ENCODE measurements at regions not wholly inside any gene's neighbourhood (a gene's known extent, or its start where the extent isn't known, plus 50 kb on each side); places are given as distances from the start of the nearest gene placed in this dataset.

- peaks cover 2% of the 10 kb centered on the region for H3K27me3 Mint-ChIP-seq
- no peak overlapping the region for H3K27ac Mint-ChIP-seq
- H3K4me3 Mint-ChIP-seq = no peak overlapping the region
- no peaks in the 10 kb centered on the region for H3K9me3 Mint-ChIP-seq
- no peak for DNase-seq
- ATAC-seq (ENCODE audit: low read depth) = no peak
- POLR2A ChIA-PET = no interaction called here
- H3K36me3 Mint-ChIP-seq = no peaks in the 10 kb centered on the region
- no peaks in the 10 kb centered on the region for H3K4me1 Mint-ChIP-seq
Observed at GRCh38 chr5:116939641-116940040, 365.0 kb upstream of the SEMA6A start.

DNA sequence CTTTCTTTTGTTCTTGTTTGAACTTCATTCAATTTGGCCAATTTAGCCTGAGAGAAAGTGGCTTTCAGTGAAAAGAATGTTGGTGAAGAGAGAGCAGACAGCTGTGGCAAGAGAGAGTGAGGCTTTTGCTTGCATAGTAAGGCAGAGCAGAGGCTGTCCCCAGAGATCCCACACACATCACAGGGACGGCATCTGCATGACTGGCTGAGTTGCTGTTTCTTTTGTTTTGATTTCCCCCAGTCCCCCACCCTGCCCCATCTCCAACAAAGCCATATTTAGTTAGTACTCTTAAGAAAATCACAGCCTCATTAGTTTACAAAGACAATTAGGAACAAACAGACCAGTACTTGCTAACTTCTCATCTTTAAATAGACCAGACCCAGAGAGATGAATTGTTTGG is 363.9 kb upstream of the SEMA6A start:
- ATAC-seq (ENCODE audit: low read depth) = no peak
- no peaks in the 10 kb centered on the region for H3K9me3 Mint-ChIP-seq
- DNase-seq = no peak

GRCh38 chr5:116935561-116936162 is 361.0 kb upstream of the SEMA6A start:
- DNase-seq = no peak
- Mint-ChIP-seq H3K36me3 (no peaks in the 10 kb centered on the region), H3K4me3 (no peak overlapping the region), H3K4me1 (no peaks in the 10 kb centered on the region), H3K27ac (no peak overlapping the region), H3K9me3 (no peaks in the 10 kb centered on the region), H3K27me3 (peaks cover under 1% of the 10 kb centered on the region)
- ATAC-seq (ENCODE audit: low read depth) = no peak
- POLR2A ChIA-PET = no interaction called here

More for the DNA sequence above, 363.9 kb upstream of the SEMA6A start:
- Mint-ChIP-seq H3K27ac (no peak overlapping the region), H3K4me1 (no peaks in the 10 kb centered on the region), H3K36me3 (no peaks in the 10 kb centered on the region), H3K4me3 (no peak overlapping the region), H3K27me3 (peaks cover 2% of the 10 kb centered on the region)
- POLR2A ChIA-PET = no interaction called here

- no peaks in the 10 kb centered on the region for H3K4me1 Mint-ChIP-seq
- no peaks in the 10 kb centered on the region for H3K36me3 Mint-ChIP-seq
- H3K27ac Mint-ChIP-seq = no peak overlapping the region
- H3K9me3 Mint-ChIP-seq = no peaks in the 10 kb centered on the region
- H3K27me3 Mint-ChIP-seq = peaks cover 4% of the 10 kb centered on the region
- no peak overlapping the region for H3K4me3 Mint-ChIP-seq
- ATAC-seq (ENCODE audit: low read depth) (no peak), DNase-seq (no peak)
- POLR2A ChIA-PET = no interaction called here
Observed at GRCh38 chr5:116930616-116931015, 356.0 kb upstream of the SEMA6A start.

DNA sequence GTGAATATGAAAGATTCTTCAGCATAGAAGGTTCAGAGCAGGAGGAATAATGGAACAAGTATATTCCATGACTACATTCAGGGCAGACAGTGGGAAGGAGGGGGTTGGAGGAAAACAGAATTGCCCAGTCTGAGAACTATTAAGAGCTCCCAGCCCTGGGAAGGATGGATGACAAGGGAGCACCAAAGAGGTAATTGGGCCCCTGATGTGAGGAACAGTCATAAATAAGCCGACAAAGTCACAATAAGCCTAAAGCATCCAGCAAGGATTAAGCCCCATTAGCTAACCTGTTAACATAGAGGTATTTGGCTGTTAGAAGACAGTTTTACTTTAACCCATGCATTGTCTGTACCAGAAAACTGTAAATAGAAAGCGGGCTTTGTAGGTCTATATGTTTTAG is 348.7 kb upstream of the SEMA6A start:
- no peaks in the 10 kb centered on the region for H3K4me1 Mint-ChIP-seq
- POLR2A ChIA-PET = no interaction called here
- DNase-seq = no peak
- ATAC-seq (ENCODE audit: low read depth) = no peak
- H3K9me3 Mint-ChIP-seq = no peaks in the 10 kb centered on the region
- peaks cover 3% of the 10 kb centered on the region for H3K27me3 Mint-ChIP-seq
- no peak overlapping the region for H3K4me3 Mint-ChIP-seq
- H3K36me3 Mint-ChIP-seq = no peaks in the 10 kb centered on the region
- H3K27ac Mint-ChIP-seq = no peak overlapping the region

GRCh38 chr5:116922532-116922931 is 347.9 kb upstream of the SEMA6A start:
- ATAC-seq (ENCODE audit: low read depth) (no peak), DNase-seq (no peak)
- H3K27ac Mint-ChIP-seq = no peak overlapping the region
- no peaks in the 10 kb centered on the region for H3K36me3 Mint-ChIP-seq
- no peak overlapping the region for H3K4me3 Mint-ChIP-seq
- H3K27me3 Mint-ChIP-seq = peaks cover 3% of the 10 kb centered on the region
- H3K4me1 Mint-ChIP-seq = no peaks in the 10 kb centered on the region
- H3K9me3 Mint-ChIP-seq = no peaks in the 10 kb centered on the region
- POLR2A ChIA-PET = no interaction called here

DNA sequence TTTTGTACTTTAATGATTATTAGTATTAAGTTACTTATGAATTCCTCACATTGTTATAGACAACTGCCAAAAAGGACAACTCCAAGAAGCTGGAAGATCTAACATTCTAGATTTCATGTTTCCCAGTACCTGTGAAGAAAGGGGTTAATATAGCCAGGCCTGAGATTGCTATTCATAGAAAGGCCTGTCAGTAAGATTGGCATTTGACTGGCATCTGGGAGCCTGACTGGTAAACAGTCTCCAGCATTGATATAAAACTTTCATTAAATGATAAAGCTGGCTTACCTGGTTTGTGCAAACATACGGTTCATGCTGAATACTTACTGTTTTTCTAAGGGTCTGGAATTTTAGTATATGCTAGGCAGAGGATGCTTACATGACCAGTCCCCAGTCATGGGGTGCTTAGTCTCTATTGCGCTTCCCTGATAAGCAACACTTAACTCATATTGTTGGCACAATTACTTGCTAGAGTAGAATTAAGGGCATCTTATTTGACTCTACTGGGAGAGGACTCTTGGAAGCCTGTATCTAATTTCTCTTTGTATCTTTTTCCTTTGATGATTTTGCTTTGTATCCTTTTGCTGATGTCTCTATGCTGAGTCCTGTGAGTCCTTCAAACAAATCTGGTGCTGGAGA is 340.4 kb upstream of the SEMA6A start:
- DNase-seq = no peak
- POLR2A ChIA-PET = no interaction called here
- no peak overlapping the region for H3K4me3 Mint-ChIP-seq
- H3K4me1 Mint-ChIP-seq = no peaks in the 10 kb centered on the region
- ATAC-seq (ENCODE audit: low read depth) = no peak
- no peak overlapping the region for H3K27ac Mint-ChIP-seq
- H3K9me3 Mint-ChIP-seq = no peaks in the 10 kb centered on the region
- H3K36me3 Mint-ChIP-seq = no peaks in the 10 kb centered on the region
- no peaks in the 10 kb centered on the region for H3K27me3 Mint-ChIP-seq

DNA sequence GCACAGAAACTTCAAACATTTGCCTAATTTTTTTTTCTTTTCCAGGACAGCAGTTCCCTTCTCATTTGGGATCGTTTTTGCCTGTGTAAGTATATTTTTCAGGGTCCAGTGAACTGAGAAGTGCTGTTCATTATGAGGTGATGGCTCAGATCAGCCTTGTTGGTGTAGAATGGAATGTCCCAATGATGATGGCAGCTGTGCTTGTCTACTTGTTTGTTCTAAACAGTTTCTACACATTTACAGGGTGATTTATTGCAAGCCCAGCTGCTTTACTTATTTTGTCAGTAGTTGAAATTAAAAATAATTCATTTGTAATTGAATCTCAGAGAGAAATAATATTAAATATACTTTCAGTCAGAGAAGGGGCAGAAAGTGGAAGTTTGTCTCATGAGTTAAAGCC is 337.6 kb upstream of the SEMA6A start:
- no peak overlapping the region for H3K27ac Mint-ChIP-seq
- no peaks in the 10 kb centered on the region for H3K4me1 Mint-ChIP-seq
- H3K27me3 Mint-ChIP-seq = no peaks in the 10 kb centered on the region
- no peak overlapping the region for H3K4me3 Mint-ChIP-seq
- no peaks in the 10 kb centered on the region for H3K9me3 Mint-ChIP-seq
- no peak for ATAC-seq (ENCODE audit: low read depth)
- no peaks in the 10 kb centered on the region for H3K36me3 Mint-ChIP-seq
- no peak for DNase-seq
- POLR2A ChIA-PET = no interaction called here

DNA sequence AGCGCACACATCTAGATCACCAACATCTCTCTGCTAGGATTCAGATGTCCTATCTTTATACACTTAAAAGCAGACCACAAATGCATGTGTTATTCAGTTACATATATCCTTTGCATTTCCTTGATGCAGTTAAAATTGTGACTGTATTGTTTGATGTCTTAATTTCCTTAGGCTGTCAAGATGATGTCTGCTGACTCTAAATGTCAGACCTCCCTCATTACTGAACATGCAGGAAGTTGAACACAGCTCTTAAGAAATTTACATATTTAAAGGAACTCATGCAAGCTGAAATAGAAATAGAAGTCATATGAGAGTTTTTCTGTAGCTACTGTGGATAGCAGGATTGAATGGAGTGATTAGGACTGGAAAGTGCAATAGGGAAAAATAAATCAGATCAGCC is 336.5 kb upstream of the SEMA6A start:
- no peak overlapping the region for H3K4me3 Mint-ChIP-seq
- H3K27ac Mint-ChIP-seq = no peak overlapping the region
- POLR2A ChIA-PET = no interaction called here
- DNase-seq (no peak), ATAC-seq (ENCODE audit: low read depth) (no peak)
- no peaks in the 10 kb centered on the region for H3K27me3 Mint-ChIP-seq
- no peaks in the 10 kb centered on the region for H3K9me3 Mint-ChIP-seq
- no peaks in the 10 kb centered on the region for H3K36me3 Mint-ChIP-seq
- no peaks in the 10 kb centered on the region for H3K4me1 Mint-ChIP-seq

GRCh38 chr5:116908537-116908936 is 333.9 kb upstream of the SEMA6A start:
- Mint-ChIP-seq H3K4me3 (no peak overlapping the region), H3K4me1 (no peaks in the 10 kb centered on the region), H3K9me3 (no peaks in the 10 kb centered on the region), H3K27ac (no peak overlapping the region), H3K36me3 (no peaks in the 10 kb centered on the region), H3K27me3 (no peaks in the 10 kb centered on the region)
- POLR2A ChIA-PET = no interaction called here
- ATAC-seq (ENCODE audit: low read depth) (no peak), DNase-seq (no peak)

DNA sequence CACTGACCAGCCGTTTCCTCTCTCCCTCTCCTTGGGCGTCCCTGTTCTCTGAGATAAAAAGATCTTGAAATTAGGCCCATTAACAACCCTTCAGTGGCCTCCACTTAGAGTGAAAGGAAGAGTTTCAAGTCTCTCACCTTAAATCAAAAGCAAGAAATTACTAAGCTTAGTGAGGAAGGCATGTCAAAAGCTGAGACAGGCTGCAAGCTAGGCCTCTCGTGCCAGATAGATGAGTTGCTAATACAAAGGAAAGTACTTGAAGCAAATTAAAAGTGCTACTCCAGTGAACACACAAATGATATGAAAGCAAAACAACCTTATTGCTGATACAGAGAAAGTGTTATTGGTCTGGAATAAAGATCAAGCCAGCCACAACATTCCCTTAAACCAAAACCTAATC is 331.3 kb upstream of the SEMA6A start:
- DNase-seq = no peak
- H3K9me3 Mint-ChIP-seq = no peaks in the 10 kb centered on the region
- H3K36me3 Mint-ChIP-seq = no peaks in the 10 kb centered on the region
- ATAC-seq (ENCODE audit: low read depth) = no peak
- H3K27ac Mint-ChIP-seq = no peak overlapping the region
- H3K4me3 Mint-ChIP-seq = no peak overlapping the region
- H3K27me3 Mint-ChIP-seq = no peaks in the 10 kb centered on the region
- no peaks in the 10 kb centered on the region for H3K4me1 Mint-ChIP-seq
- POLR2A ChIA-PET = no interaction called here

- POLR2A ChIA-PET = no interaction called here
- no peaks in the 10 kb centered on the region for H3K4me1 Mint-ChIP-seq
- H3K9me3 Mint-ChIP-seq = no peaks in the 10 kb centered on the region
- no peaks in the 10 kb centered on the region for H3K27me3 Mint-ChIP-seq
- no peaks in the 10 kb centered on the region for H3K36me3 Mint-ChIP-seq
- DNase-seq (no peak), ATAC-seq (ENCODE audit: low read depth) (no peak)
- H3K4me3 Mint-ChIP-seq = no peak overlapping the region
- H3K27ac Mint-ChIP-seq = no peak overlapping the region
Observed at GRCh38 chr5:116900793-116901192, 326.2 kb upstream of the SEMA6A start.

DNA sequence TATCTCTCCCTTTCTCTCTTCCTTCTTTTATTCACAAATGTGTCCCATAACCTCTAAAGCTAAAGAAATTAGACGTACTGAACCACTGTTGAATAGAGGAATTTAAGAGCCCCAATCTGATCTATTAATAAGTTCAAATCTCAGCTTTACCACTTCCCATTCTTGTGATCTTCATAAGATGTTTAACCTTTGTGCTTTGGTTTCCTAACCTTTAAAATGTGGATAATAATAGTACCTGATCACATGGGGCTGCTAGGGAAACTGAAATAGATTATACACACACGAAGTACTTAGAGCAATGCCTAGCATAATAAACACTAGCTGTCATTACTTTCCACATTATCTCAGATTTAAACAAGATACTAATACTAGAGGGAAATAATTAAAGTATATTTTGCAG is 324.3 kb upstream of the SEMA6A start:
- DNase-seq (no peak), ATAC-seq (ENCODE audit: low read depth) (no peak)
- Mint-ChIP-seq H3K27me3 (no peaks in the 10 kb centered on the region), H3K9me3 (no peaks in the 10 kb centered on the region), H3K4me3 (no peak overlapping the region), H3K36me3 (no peaks in the 10 kb centered on the region), H3K4me1 (no peaks in the 10 kb centered on the region), H3K27ac (no peak overlapping the region)
- POLR2A ChIA-PET = no interaction called here

DNA sequence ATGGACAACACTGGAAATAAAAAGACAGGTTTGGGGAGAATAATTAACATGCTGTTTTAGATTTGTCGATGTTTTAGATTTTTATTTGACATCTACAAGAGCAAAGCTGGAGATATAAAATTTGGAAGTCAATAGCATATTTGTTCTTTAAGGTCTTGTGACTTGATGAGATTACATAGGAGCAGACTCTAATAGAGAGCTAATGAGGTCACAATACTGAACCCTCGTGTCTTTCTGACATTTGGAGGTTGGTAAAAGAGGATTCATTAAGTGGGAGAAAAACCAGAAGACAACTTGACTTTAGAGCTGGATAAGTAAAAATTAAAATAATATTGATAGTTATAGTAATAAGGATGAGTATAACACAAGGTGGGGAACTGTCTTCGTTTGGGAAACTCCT is 322.7 kb upstream of the SEMA6A start:
- ATAC-seq (ENCODE audit: low read depth) = no peak
- Mint-ChIP-seq H3K9me3 (no peaks in the 10 kb centered on the region), H3K27ac (no peak overlapping the region), H3K36me3 (no peaks in the 10 kb centered on the region), H3K4me3 (no peak overlapping the region), H3K27me3 (no peaks in the 10 kb centered on the region), H3K4me1 (no peaks in the 10 kb centered on the region)
- no peak for DNase-seq
- POLR2A ChIA-PET = no interaction called here

GRCh38 chr5:116896001-116896400 is 321.4 kb upstream of the SEMA6A start:
- no peak for DNase-seq
- Mint-ChIP-seq H3K27me3 (no peaks in the 10 kb centered on the region), H3K4me1 (no peaks in the 10 kb centered on the region), H3K9me3 (no peaks in the 10 kb centered on the region), H3K36me3 (no peaks in the 10 kb centered on the region), H3K4me3 (no peak overlapping the region), H3K27ac (no peak overlapping the region)
- POLR2A ChIA-PET = no interaction called here
- no peak for ATAC-seq (ENCODE audit: low read depth)
